GM13976 (cell line): ENCODE measurements at regions not wholly inside any gene's neighbourhood (a gene's known extent, or its start where the extent isn't known, plus 50 kb on each side); places are given as distances from the start of the nearest gene placed in this dataset.
"Not testable (repeated sequence)": the region's sequence is repeated elsewhere in the genome, so short reads cannot be mapped to it uniquely, and the experiment has no call there.

ENCODE experiments used
- DNase-seq: peaks from one replicate; pipeline ENCODE4 v3.0.0; 2012; ENCODE audit warnings: low spot score
- in situ Hi-C: fragments of 300-500 bp; cut with MboI; formaldehyde crosslinking; loops from one replicate; pipeline ENCODE4 v1.12.0; 2022; ENCODE audit warnings: low sequenced_read_pairs, mixed read lengths, inconsistent platforms; ENCODE audit not compliant: unreplicated experiment
- TF ChIP-seq, protein P1 (sequence below): IDR thresholded peaks from 2 replicates; pipeline ENCODE4 v1.5.1; 2012; ENCODE audit warnings: borderline replicate concordance, mild to moderate bottlenecking; ENCODE audit not compliant: insufficient read depth; ENCODE audit errors: extremely low read depth, missing control alignments, control extremely low read depth

GRCh38 chr12:70082997-70083676 lies 160.1 kb upstream of the CNOT2 start:
- in situ Hi-C loops, result no loop called here
- no peak for DNase-seq
- TF ChIP-seq, protein P1, sequence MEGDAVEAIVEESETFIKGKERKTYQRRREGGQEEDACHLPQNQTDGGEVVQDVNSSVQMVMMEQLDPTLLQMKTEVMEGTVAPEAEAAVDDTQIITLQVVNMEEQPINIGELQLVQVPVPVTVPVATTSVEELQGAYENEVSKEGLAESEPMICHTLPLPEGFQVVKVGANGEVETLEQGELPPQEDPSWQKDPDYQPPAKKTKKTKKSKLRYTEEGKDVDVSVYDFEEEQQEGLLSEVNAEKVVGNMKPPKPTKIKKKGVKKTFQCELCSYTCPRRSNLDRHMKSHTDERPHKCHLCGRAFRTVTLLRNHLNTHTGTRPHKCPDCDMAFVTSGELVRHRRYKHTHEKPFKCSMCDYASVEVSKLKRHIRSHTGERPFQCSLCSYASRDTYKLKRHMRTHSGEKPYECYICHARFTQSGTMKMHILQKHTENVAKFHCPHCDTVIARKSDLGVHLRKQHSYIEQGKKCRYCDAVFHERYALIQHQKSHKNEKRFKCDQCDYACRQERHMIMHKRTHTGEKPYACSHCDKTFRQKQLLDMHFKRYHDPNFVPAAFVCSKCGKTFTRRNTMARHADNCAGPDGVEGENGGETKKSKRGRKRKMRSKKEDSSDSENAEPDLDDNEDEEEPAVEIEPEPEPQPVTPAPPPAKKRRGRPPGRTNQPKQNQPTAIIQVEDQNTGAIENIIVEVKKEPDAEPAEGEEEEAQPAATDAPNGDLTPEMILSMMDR, result no peak

DNA sequence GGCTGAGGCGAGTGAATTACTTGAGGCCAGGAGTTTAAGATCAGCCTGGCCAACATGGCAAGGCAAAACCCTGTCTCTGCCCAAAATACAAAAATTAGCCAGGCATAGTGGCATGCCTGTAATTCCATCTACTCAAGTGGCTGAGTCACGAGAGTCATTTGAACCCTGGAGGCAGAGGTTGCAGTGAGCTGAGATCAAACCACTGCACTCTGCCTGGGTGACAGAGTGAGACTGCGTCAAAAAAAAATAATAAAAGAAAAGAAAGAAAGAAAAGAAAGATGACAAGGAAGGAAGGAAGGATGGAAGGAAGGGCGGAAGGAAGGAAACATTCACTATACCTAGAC lies 159.6 kb upstream of the CNOT2 start:
- in situ Hi-C loops, result no loop called here
- no peak for DNase-seq
- TF ChIP-seq, protein P1, result no peak

GRCh38 chr12:70086372-70086771 lies 156.9 kb upstream of the CNOT2 start:
- in situ Hi-C loops, DNase-seq: not testable (repeated sequence)

- TF ChIP-seq, protein P1, result no peak
- no peak for DNase-seq
- in situ Hi-C loops, result no loop called here
Measured at GRCh38 chr12:70091021-70091521, 152.2 kb upstream of the CNOT2 start.

DNA sequence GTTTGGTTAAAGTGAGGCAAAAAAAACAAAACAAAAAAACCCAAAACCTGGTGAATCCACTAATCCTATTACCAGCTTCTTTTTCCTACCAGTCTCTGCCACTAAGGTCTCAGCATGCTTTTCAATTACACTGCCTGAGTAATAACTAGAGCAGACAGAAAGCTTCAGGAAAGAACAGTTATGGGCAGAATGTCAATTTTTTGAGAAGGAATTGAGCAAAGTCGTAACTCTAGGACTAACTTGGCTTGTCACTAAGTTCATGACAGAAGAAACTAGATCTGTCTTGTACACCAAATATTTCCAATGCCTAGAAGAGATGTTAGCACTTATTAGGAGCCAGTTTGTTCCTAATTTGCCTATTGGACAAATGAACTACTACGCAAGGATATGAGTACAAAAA lies 148.8 kb upstream of the CNOT2 start:
- in situ Hi-C loops, result no loop called here
- TF ChIP-seq, protein P1, result no peak
- no peak for DNase-seq

DNA sequence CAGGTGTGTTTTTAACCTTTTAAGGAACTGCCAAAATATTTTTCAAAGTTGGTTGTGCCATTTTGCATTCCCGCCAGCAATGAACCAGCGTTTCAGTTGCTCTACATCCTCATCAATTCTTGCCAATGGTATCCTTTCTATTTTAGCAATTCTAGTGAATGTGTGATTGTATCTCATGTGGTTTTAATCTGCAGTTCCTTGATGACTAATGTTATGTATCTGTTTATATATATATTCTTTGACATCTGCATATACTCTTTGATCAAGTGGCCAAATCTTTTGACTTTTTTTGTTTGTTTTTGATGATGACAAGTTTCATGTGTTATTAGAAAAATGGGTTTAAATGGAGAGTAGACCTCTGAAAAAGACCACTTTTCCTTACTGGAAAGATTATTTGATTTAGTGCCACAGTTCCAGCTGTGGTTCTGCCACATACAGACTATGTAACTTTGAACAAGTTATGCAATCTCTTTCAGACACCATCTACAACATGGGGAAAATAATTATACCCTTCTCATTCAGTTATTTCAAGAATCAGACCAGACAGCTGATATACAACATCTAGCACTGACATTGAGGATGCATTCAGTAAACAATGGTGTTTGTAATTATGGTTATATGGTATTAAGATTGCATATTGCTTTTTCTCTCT lies 146.3 kb upstream of the CNOT2 start:
- no peak for DNase-seq
- TF ChIP-seq, protein P1, result no peak
- in situ Hi-C loops, result no loop called here

- DNase-seq, result no peak
- in situ Hi-C loops, result no loop called here
- TF ChIP-seq, protein P1, result no peak
Measured at GRCh38 chr12:70101064-70101463, 142.2 kb upstream of the CNOT2 start.
